ENCODE measurements at regions not wholly inside any gene's neighbourhood (a gene's known extent, or its start where the extent isn't known, plus 50 kb on each side); places are given as distances from the start of the nearest gene placed in this dataset.
"Not testable (repeated sequence)": the region's sequence is repeated elsewhere in the genome, so short reads cannot be mapped to it uniquely, and the experiment has no call there.

- H3F3A ChIP-seq (ENCODE audit: insufficient read depth): no peaks in the 10 kb centered on the region
- no peak overlapping the region for H2AFZ ChIP-seq (ENCODE audit: low read depth, low read length, severe bottlenecking)
- no peaks in the 10 kb centered on the region for H4K20me1 ChIP-seq (ENCODE audit: low read depth, low read length)
- H3K79me2 ChIP-seq (ENCODE audit: insufficient read depth, low read length): no peaks in the 10 kb centered on the region
- no peak for TF ChIP-seq EZH2phosphoT487 (conservative IDR thresholded peaks at IDR 0.05; ENCODE audit: low read length)
- TF ChIP-seq, protein P1, sequence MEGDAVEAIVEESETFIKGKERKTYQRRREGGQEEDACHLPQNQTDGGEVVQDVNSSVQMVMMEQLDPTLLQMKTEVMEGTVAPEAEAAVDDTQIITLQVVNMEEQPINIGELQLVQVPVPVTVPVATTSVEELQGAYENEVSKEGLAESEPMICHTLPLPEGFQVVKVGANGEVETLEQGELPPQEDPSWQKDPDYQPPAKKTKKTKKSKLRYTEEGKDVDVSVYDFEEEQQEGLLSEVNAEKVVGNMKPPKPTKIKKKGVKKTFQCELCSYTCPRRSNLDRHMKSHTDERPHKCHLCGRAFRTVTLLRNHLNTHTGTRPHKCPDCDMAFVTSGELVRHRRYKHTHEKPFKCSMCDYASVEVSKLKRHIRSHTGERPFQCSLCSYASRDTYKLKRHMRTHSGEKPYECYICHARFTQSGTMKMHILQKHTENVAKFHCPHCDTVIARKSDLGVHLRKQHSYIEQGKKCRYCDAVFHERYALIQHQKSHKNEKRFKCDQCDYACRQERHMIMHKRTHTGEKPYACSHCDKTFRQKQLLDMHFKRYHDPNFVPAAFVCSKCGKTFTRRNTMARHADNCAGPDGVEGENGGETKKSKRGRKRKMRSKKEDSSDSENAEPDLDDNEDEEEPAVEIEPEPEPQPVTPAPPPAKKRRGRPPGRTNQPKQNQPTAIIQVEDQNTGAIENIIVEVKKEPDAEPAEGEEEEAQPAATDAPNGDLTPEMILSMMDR (IDR thresholded peaks at IDR 0.05; ENCODE audit: insufficient read depth, low read length, poor library complexity, severe bottlenecking): no peak
- H3K36me3 ChIP-seq (ENCODE audit: low read length): no peaks in the 10 kb centered on the region
- no peak overlapping the region for H3K9ac ChIP-seq (ENCODE audit: low read length)
- H3K4me3 ChIP-seq (ENCODE audit: insufficient read depth, low read length, poor library complexity, severe bottlenecking): no peak overlapping the region
- no peak overlapping the region for H3K27ac ChIP-seq (ENCODE audit: low read depth, low read length)
- H3K9me3 ChIP-seq (ENCODE audit: insufficient read depth, low read length): no peaks in the 10 kb centered on the region
- no peaks in the 10 kb centered on the region for H3K27me3 ChIP-seq (ENCODE audit: low read length)
- no peak overlapping the region for H3K4me2 ChIP-seq (ENCODE audit: low read depth, low read length, poor library complexity, severe bottlenecking)
- H3K9me2 ChIP-seq (replicated peaks; ENCODE audit: insufficient read depth, low read length): no peaks in the 10 kb centered on the region
These were observed 592.3 kb downstream of the TRIB2 start for GRCh38 chr2:13308989-13309388.

DNA sequence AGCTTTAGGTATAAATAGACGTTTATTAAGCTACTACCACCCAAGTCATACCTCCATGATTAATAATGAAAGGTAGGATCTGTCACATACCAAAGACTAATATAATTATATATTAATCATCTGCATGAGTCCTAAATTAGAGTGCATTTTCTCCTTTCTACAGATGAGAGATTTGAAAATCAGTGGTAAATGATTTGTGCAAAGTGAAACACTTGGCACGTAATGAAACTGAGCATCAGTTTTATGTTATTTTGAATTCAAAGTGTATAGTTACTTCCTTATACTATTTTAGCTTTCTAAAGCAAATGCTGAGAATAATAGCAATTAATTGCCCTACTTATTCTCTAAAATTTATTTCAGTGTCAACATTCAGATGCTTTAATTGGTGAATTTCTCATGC is 615.3 kb downstream of the TRIB2 start:
- Histone ChIP-seq H3K27ac (ENCODE audit: low read depth, low read length) (no peak overlapping the region), H3K27me3 (ENCODE audit: low read length) (no peaks in the 10 kb centered on the region), H3K79me2 (ENCODE audit: insufficient read depth, low read length) (no peaks in the 10 kb centered on the region), H3F3A (ENCODE audit: insufficient read depth) (no peaks in the 10 kb centered on the region), H3K9me2 (replicated peaks; ENCODE audit: insufficient read depth, low read length) (no peaks in the 10 kb centered on the region), H3K9ac (ENCODE audit: low read length) (no peak overlapping the region), H3K4me2 (ENCODE audit: low read depth, low read length, poor library complexity, severe bottlenecking) (no peak overlapping the region), H4K20me1 (ENCODE audit: low read depth, low read length) (no peaks in the 10 kb centered on the region), H3K36me3 (ENCODE audit: low read length) (no peaks in the 10 kb centered on the region), H3K9me3 (ENCODE audit: insufficient read depth, low read length) (no peaks in the 10 kb centered on the region), H3K4me3 (ENCODE audit: insufficient read depth, low read length, poor library complexity, severe bottlenecking) (no peak overlapping the region), H2AFZ (ENCODE audit: low read depth, low read length, severe bottlenecking) (no peak overlapping the region)
- TF ChIP-seq, protein P1 (IDR thresholded peaks at IDR 0.05; ENCODE audit: insufficient read depth, low read length, poor library complexity, severe bottlenecking): no peak

GRCh38 chr2:13334071-13334470 is 617.3 kb downstream of the TRIB2 start:
- H3K9me3 ChIP-seq (ENCODE audit: insufficient read depth, low read length); H3K4me2 ChIP-seq (ENCODE audit: low read depth, low read length, poor library complexity, severe bottlenecking); H3K27me3 ChIP-seq (ENCODE audit: low read length); H2AFZ ChIP-seq (ENCODE audit: low read depth, low read length, severe bottlenecking); H3K36me3 ChIP-seq (ENCODE audit: low read length); H3K27ac ChIP-seq (ENCODE audit: low read depth, low read length); H3K79me2 ChIP-seq (ENCODE audit: insufficient read depth, low read length); H3K9me2 ChIP-seq (replicated peaks; ENCODE audit: insufficient read depth, low read length); H3F3A ChIP-seq (ENCODE audit: insufficient read depth); H3K4me3 ChIP-seq (ENCODE audit: insufficient read depth, low read length, poor library complexity, severe bottlenecking); H3K9ac ChIP-seq (ENCODE audit: low read length); H4K20me1 ChIP-seq (ENCODE audit: low read depth, low read length): not testable (repeated sequence)

DNA sequence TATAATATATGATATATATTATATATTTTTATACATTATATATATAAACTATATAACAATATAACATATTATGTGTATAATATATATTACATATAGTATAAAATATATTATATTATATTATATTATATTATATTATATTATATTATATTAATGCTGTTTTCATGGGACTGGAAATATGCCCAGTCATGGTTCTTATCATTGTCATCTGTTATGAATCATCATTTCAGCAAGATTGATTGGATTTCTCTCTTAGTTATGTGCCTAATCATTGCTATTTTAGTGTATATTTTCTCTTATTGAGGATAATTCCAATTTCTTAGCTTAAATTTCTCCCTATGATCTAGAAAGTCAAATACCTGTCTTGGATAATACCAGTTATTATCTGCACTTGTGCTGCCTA is 617.8 kb downstream of the TRIB2 start:
- Histone ChIP-seq H2AFZ (ENCODE audit: low read depth, low read length, severe bottlenecking) (no peak overlapping the region), H3K4me3 (ENCODE audit: insufficient read depth, low read length, poor library complexity, severe bottlenecking) (no peak overlapping the region), H3K9ac (ENCODE audit: low read length) (no peak overlapping the region), H3K27ac (ENCODE audit: low read depth, low read length) (no peak overlapping the region), H3F3A (ENCODE audit: insufficient read depth) (no peaks in the 10 kb centered on the region), H3K27me3 (ENCODE audit: low read length) (no peaks in the 10 kb centered on the region), H4K20me1 (ENCODE audit: low read depth, low read length) (no peaks in the 10 kb centered on the region), H3K9me2 (replicated peaks; ENCODE audit: insufficient read depth, low read length) (no peaks in the 10 kb centered on the region), H3K36me3 (ENCODE audit: low read length) (no peaks in the 10 kb centered on the region), H3K79me2 (ENCODE audit: insufficient read depth, low read length) (no peaks in the 10 kb centered on the region), H3K9me3 (ENCODE audit: insufficient read depth, low read length) (no peaks in the 10 kb centered on the region), H3K4me2 (ENCODE audit: low read depth, low read length, poor library complexity, severe bottlenecking) (no peak overlapping the region)
- TF ChIP-seq EZH2phosphoT487 (conservative IDR thresholded peaks at IDR 0.05; ENCODE audit: low read length): no peak
- TF ChIP-seq, protein P1 (IDR thresholded peaks at IDR 0.05; ENCODE audit: insufficient read depth, low read length, poor library complexity, severe bottlenecking): no peak
